ENCODE measurements at regions not wholly inside any gene's neighbourhood (a gene's known extent, or its start where the extent isn't known, plus 50 kb on each side); places are given as distances from the start of the nearest gene placed in this dataset.

- TF ChIP-seq NFIC (IDR thresholded peaks at IDR 0.05) (no peak), RAD21 (IDR thresholded peaks at IDR 0.05; ENCODE audit: low read depth) (no peak), TAF1 (IDR thresholded peaks at IDR 0.05; ENCODE audit: low read depth) (no peak), TEAD4 (IDR thresholded peaks at IDR 0.05) (no peak), MAX (IDR thresholded peaks at IDR 0.05) (no peak), TCF12 (IDR thresholded peaks at IDR 0.05; ENCODE audit: low read depth) (no peak), REST (IDR thresholded peaks at IDR 0.05; ENCODE audit: low read depth) (no peak), EP300 (IDR thresholded peaks at IDR 0.05; ENCODE audit: borderline replicate concordance) (no peak), ZBTB7A (IDR thresholded peaks at IDR 0.05; ENCODE audit: low read depth) (no peak), EGR1 (IDR thresholded peaks at IDR 0.05) (no peak), CREB1 (IDR thresholded peaks at IDR 0.05; ENCODE audit: low read depth) (no peak), FOXM1 (IDR thresholded peaks at IDR 0.05; ENCODE audit: borderline replicate concordance, low read depth) (no peak), YY1 (IDR thresholded peaks at IDR 0.05; ENCODE audit: low read depth) (no peak), USF1 (IDR thresholded peaks at IDR 0.05) (no peak)
Measured at GRCh38 chr16:59543641-59544040, 809.5 kb upstream of the GOT2 start.
